Thoracic aorta (tissue), 2 donors: ENCODE measurements at regions not wholly inside any gene's neighbourhood (a gene's known extent, or its start where the extent isn't known, plus 50 kb on each side); places are given as distances from the start of the nearest gene placed in this dataset.

ENCODE experiments used
- ATAC-seq: fragments of 150-250 bp; one replicate; pipeline ENCODE4 v1.8.0; 2017; ENCODE audit warnings: low read depth; ENCODE audit not compliant: insufficient number of reproducible peaks, low FRiP score
- DNase-seq: peaks from one replicate; pipeline ENCODE4 v3.0.0-alpha.2; 2020; ENCODE audit warnings: low spot score
- H3K27ac ChIP-seq, 2 donors: fragments of 200-600 bp; sonication (generic); 1 replicate in 1 of 2; 2 replicates in 1 of 2; pipeline ENCODE4 v1.5.1; 2016; ENCODE audit warnings: mild to moderate bottlenecking in 2 of 2, moderate library complexity in 2 of 2
- H3K27me3 ChIP-seq: fragments of 200-600 bp; sonication (generic); replicated peaks from 2 replicates; pipeline ENCODE4 v1.6.0; 2016; ENCODE audit warnings: mild to moderate bottlenecking; ENCODE audit not compliant: insufficient read depth
- H3K36me3 ChIP-seq: fragments of 200-600 bp; sonication (generic); one replicate; pipeline ENCODE4 v1.5.1; 2016
- H3K4me1 ChIP-seq, 2 donors: fragments of 200-600 bp; sonication (generic); 1 replicate in 1 of 2; 2 replicates in 1 of 2; pipeline versions ENCODE4 v1.5.1 to v1.6.0; 2016; ENCODE audit warnings: low read depth in 2 of 2, mild to moderate bottlenecking in 1 of 2; ENCODE audit not compliant: control insufficient read depth in 1 of 2
- H3K4me3 ChIP-seq: fragments of 200-600 bp; sonication (generic); 2 replicates; pipeline ENCODE4 v1.5.1; 2016; ENCODE audit warnings: mild to moderate bottlenecking
- H3K9me3 ChIP-seq: fragments of 200-600 bp; sonication (generic); 2 replicates; pipeline ENCODE4 v1.5.1; 2016
- CTCF ChIP-seq: fragments of 200-600 bp; sonication (generic); IDR thresholded peaks from one replicate; pipeline ENCODE4 v1.5.1; 2019; ENCODE audit warnings: antibody characterized with exemption

GRCh38 chr14:86243158-86243557 lies 713.2 kb downstream of the FLRT2 start:
- Histone ChIP-seq H3K27ac (no peak overlapping the region), H3K36me3 (no peaks in the 10 kb centered on the region), H3K27me3 (no peaks in the 10 kb centered on the region), H3K4me3 (no peak overlapping the region), H3K9me3 (no peaks in the 10 kb centered on the region), H3K4me1 (no peaks in the 10 kb centered on the region)
- no peak for DNase-seq
- no peak for TF ChIP-seq CTCF
- no peak for ATAC-seq

GRCh38 chr14:86237733-86238132 lies 707.8 kb downstream of the FLRT2 start:
- Histone ChIP-seq H3K27me3 (no peaks in the 10 kb centered on the region), H3K4me1 (no peaks in the 10 kb centered on the region), H3K9me3 (no peaks in the 10 kb centered on the region), H3K4me3 (no peak overlapping the region), H3K36me3 (no peaks in the 10 kb centered on the region), H3K27ac (no peak overlapping the region)
- no peak for DNase-seq
- TF ChIP-seq CTCF, result no peak
- no peak for ATAC-seq

- Histone ChIP-seq H3K4me1 (no peaks in the 10 kb centered on the region), H3K27me3 (no peaks in the 10 kb centered on the region), H3K9me3 (no peaks in the 10 kb centered on the region), H3K36me3 (no peaks in the 10 kb centered on the region), H3K4me3 (no peak overlapping the region), H3K27ac (no peak overlapping the region)
- ATAC-seq, result no peak
- no peak for DNase-seq
- no peak for TF ChIP-seq CTCF
Observed at GRCh38 chr14:86221755-86222154, 691.8 kb downstream of the FLRT2 start.

- DNase-seq (no peak), ATAC-seq (no peak)
- no peak overlapping the region for H3K27ac ChIP-seq
- H3K27me3 ChIP-seq, result no peaks in the 10 kb centered on the region
- no peak for TF ChIP-seq CTCF
- no peaks in the 10 kb centered on the region for H3K9me3 ChIP-seq
- no peaks in the 10 kb centered on the region for H3K36me3 ChIP-seq
- H3K4me3 ChIP-seq, result no peak overlapping the region
- H3K4me1 ChIP-seq, result no peaks in the 10 kb centered on the region
Observed at GRCh38 chr14:86221000-86221399, 691.1 kb downstream of the FLRT2 start.

GRCh38 chr14:86217523-86217922 lies 687.6 kb downstream of the FLRT2 start:
- no peak overlapping the region for H3K27ac ChIP-seq
- H3K4me3 ChIP-seq, result no peak overlapping the region
- H3K4me1 ChIP-seq, result no peaks in the 10 kb centered on the region
- no peak for DNase-seq
- no peaks in the 10 kb centered on the region for H3K36me3 ChIP-seq
- H3K9me3 ChIP-seq, result no peaks in the 10 kb centered on the region
- no peak for ATAC-seq
- H3K27me3 ChIP-seq, result no peaks in the 10 kb centered on the region
- no peak for TF ChIP-seq CTCF
